Stimulated activated CD4-positive, alpha-beta T cell treated with anti-CD3 and anti-CD28 coated beads, Interleukin-4, amount 100 ng/mL, for 4 hours (primary cell): ENCODE measurements at regions not wholly inside any gene's neighbourhood (a gene's known extent, or its start where the extent isn't known, plus 50 kb on each side); places are given as distances from the start of the nearest gene placed in this dataset.
"Not testable (repeated sequence)": the region's sequence is repeated elsewhere in the genome, so short reads cannot be mapped to it uniquely, and the experiment has no call there.

Experiments
- DNase-seq, 2 experiments: peaks; one replicate each; pipeline ENCODE4 v3.0.0-alpha.2; 2020

DNA sequence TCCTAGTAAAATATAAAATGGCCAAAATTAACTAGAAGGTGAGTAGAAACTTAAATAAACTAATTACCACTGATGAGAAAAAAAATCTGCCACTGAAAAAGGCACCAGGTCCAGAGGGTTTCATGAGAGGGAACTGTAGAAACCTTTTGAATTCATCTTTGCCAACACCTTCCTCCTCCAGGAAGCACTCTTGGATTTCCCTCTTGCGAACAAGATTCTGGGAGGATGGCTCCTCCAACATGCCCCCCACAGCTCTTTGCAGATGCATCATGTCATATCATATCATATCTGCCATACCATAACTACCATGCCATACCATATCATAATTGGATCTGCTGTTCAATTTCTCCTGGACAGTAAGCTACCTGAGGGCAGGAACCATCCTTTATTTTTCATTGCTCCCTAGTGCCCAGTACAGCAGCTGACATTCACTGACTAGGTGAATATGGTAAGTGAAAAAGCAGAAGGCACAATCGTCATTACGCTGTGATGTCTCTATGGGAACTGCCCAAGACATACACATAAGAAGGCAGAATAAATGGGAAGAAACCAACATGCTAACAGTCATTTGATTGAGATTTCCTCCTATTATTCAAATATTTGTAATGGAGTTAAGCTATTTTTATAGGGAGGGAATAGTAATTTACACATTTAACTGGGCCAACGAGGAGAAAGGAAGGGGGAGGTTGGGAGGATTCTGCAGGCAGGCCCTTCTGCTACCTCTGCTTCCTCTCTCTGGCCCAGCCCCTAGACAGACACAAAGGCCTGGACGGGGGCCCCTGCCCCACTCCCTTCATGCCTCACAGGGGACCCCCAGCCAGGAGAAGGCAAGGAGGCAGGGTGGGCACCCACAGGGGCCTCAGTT lies 110.1 kb upstream of the SMURF2 start:
- no peak for DNase-seq

DNA sequence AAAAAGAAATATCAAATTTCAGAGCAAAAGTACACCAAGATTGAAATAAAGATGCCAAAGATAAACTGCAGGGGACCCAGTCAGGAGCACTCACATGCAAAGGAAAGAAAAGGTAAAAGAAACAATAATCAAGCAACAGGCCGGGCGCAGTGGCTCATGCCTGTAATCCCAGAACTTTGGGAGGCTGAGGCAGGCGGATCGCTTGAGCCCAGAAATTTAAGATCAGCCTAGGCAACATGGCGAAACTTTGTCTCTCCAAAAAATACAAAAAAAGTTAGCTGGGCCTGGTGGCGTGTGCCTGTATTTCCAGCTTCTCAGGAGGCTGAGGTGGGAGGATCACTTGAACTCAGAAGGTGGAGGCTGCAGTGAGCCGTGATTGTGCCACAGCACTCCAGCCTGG lies 107.6 kb upstream of the SMURF2 start:
- DNase-seq: no peak

DNA sequence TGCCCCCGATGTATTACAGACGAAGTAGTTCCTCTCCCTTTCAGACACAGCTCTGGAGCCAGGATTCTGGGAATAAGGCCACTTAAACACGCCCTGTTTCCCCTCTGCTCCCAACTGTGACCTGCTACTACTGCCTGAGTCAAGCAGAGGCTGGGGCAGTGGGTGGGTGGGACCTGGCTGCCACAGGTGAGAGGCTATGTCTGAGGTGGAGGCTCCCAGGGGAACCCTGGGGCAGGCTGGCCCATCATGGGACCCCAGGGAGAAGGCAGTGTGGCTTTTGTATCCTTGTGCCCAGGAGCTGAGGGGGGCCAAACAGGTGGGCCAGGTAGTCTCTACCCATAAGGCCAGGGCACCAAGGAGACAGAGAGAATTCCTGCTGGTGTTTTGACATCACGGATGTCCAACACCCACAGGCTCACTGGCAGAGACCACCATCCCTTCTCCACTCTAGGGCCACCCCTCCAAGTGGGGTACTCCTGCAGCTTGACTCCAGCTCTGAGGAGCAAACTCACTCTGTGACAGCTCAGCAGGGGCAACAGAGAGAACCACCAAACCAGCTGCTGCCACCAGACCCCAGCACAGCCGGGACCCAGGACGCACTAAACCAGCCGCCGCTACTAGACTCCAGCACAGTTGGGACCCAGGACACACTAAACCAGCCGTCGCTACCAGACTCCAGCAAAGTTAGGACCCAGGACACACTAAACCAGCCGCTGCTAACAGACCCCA lies 105.3 kb upstream of the SMURF2 start:
- DNase-seq: no peak

DNA sequence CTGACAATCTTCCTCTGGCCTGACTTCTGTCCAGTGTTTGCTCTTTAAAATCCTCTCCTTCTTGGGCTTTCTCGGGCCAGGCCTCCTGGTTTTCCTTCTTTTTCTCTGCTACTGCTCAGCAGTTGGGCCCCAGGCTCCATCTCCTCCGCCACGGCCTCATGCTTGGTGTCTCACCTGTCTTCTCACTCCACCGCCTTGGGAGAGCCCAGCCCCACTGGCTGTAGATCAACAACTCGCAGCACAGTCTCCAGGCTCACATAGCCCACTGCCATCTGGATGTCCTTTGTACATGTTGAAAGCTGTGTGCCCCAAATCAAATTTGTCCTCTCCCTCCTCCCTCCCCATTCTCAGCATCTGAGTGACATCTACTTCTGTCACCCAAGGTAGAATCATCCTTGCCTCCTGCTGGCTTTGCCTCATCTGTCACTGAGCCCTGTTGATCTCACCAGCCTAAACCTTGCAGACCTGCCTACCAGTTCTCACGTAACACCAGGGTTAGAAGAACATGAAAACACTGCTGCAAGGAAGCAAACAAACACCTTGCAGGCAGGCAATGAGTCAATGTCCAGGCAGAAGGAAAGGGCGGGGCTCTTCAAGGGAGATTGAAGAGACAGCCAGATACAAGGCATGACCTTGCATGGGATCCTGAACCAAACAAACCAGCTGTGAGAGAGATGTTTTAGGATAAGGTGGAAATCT lies 103.2 kb upstream of the SMURF2 start:
- no peak for DNase-seq

DNA sequence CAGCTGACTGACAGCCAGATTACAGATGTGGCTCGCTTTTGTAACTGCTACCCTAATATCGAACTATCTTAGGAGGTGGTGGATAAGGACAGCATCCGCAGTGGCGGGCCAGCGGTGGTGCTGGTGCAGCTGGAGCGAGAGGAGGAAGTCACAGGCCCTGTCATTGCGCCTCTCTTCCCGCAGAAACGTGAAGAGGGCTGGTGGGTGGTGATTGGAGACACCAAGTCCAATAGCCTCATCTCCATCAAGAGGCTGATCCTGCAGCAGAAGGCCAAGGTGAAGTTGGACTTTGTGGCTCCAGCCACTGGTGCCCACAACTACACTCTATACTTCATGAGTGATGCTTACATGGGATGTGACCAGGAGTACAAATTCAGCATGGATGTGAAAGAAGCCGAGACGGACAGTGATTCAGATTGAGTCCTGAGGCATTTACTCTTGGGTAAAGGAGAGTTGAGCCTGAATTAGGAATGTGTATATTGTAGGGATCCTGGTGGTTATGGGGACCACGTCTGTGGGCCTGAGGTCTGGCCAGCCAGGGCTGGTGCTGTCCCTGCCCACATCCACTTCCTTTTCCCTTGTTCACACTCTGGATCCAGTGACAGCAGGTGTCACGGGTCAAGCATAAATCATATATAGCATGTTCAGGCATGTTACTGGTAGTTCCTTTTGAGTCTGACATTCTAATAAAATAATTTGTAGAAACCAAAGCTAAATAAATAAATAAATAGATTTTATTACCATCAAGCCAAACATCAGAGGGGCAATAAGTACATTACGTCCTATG lies 89.0 kb upstream of the SMURF2 start:
- DNase-seq: no peak

DNA sequence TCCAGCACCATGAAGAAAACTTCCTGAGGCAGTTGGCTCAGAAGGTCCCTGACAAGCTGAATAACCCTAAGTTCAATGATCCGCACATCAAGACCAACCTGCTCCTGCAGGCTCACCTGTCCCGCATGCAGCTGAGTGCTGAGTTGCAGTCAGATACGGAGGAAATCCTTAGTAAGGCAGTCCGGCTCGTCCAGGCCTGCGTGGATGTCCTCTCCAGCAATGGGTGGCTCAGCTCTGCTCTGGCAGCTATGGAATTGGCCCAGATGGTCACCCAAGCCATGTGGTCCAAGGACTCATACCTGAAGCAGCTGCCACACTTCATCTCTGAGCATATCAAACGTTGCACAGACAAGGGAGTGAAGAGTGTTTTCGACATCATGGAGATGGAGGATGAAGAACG lies 88.4 kb upstream of the SMURF2 start:
- DNase-seq: no peak

DNA sequence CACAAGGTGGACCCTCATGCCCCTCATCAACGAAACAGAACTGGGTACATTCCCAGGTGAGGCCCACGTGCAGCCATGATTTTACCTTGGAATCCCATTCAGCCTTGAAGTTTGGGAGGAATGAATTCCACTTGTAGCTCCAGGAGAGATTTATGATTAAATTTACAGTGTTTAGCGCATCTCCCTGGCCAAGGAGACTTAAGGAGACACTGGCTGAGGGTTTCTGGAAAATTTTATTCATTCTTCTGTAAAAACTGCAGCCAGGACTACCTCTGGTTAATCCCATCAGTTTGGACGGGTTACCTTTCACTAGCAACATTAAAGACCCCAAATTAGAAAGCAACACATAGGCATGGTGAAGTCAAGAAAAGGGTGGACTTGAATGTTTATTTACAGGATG lies 87.2 kb upstream of the SMURF2 start:
- no peak for DNase-seq

DNA sequence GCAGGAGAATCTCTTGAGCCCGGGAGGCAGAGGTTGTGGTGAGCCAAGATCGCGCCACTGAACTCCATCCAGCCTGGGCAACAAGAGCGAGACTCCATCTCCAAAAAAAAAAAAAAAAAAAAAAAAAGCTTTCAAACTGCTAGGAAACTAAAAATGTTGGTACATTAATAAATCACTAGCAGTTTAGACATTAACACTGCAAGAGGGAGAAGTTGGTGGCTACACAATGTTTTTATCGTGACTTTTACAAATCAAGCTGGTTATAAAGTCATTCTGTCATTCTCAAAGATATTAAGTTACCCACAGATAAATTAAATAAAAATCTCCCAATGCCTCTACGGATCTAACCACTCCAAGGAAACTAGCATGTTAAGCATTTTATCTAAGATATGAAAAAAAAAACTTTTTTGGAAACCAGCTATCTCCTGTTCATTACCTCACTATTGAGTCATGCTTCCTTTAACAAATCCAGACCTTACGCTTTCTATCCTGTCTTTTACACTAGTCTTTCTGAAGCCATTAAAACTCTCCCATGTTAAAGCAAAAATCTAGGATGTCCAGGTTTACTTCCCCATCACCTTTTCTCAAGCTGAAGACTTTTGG lies 85.9 kb upstream of the SMURF2 start:
- DNase-seq: no peak

DNA sequence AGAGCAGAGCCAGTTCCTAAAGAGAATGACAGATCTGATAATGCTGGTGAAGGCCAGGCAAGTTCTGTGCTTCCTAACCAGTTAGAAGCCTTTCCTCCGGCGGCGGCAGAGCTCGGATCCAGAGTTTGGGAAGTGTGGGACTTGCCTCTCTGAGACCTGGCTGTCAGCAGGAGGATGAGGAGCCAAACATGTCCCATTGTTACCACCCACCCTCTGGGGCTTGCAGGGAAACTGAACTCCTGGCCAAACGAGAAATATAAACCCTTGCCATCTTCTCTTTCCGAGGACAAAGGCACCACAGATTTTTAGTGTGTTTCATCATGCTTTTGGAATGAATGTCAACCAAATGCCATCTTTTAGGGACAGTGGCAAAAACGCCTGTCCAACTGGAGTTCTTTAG lies 80.2 kb upstream of the SMURF2 start:
- DNase-seq: no peak

DNA sequence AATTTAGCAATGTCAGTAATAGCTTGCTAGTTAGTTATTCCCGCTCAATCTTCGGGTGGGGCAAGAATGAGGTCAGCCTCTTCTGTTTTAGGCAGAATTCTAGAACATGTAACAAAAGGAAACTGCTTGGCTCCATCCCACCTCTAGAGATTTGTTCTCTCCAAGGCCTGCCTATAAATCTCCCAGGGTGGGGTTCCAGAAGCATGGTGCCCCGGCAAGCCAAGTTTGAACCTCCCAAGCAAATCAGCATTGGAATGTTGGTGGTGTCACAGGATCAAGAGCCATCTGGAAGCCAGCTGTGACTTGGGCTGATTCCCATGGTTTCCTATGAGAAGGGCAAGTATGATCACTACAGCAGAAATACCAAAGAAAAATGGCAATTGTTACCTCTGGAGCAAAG lies 79.8 kb upstream of the SMURF2 start:
- not testable (repeated sequence) for DNase-seq

DNA sequence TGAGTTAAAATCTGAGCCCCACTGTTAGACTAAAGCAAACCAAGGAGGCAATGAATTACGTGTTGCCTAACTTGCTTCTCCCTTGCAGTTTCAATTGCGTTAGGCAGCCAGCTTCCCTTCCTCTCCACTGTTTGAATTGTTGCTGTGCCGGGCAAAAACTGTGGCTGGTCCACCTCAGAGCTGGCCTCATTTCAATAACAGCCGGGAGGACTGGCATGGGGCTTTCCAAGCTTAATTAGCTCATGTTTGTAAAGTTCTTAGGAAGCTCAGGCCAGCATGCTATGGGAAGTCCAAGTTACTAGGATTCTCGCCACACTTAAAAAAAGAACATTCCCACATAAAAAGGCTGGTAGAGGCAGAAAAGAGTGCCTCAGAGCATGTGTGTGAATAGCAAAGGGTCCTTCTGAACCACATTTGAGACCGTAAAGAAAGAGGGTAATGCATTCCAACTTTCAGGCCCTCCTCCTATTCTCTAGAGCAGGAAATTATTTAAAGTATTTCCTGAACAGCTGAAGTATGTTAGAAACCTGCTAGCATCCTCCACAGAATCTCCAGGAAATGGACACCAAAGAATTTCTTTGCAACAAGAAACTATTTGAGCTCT lies 79.0 kb upstream of the SMURF2 start:
- no peak for DNase-seq

DNA sequence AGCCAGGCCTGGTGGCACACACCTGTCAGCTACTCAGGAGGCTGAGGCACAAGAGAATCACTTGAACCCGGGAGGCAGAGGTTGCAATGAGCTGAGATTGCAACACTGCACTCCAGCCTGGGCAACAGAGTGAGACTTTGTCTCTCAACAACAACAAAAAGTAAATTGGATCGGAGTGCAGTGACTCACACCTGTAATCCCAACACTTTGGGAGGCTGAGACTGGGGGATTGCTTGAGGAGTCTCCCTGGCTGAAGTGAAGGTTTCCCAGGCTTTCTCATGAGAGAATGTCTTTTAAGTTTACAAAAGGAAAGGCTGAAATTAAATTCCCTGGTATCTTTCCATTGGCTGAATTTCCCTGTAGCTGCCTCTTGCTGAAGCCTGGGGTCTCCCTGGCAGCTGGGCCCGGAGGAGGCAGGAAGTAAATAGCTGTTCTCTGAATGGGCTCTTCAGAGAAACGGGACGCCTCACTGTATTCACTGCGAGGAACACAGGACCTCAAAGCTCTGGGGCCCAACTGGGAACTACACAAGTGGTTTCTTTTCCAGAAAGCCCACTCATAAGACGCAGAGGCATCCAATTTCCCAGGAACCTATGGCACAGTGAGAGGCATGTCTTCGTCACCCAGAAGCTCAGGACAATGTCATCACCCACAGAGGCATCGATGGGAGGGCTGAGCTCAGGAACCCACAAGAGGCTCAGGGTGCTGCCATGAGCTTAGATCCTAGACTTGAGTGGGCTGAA lies 77.4 kb upstream of the SMURF2 start:
- DNase-seq: no peak

DNA sequence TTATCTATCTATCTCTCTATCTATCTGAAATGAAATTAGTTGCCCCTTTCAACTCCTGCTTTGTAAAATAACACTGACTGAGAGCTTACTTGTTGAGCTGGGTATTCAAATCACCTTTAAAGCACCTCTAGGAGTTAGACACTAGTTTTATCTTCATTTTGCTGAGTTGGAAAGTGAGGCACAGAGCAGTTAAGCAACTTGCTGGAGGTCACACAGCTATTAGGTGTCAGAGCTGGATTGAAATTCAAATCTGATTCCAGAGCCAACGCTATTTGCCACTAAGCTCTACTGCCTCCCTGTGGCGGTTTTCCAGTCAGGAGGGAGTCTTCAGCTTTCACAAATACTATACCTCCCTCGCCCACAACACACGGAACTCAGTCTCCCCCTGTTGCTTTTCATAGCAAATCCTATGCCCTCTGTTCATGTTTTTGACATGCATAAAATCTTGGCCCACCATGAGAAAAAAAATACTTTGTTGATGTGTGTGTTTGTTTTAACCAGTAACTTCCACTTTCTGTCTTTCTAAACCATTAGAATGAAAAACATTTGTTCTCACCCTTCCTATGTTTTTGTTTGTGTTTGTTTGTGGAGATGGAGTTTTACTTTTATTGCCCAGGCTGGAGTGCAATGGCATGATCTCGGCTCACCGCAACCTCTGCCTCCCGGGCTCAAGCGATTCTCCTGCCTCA lies 74.8 kb upstream of the SMURF2 start:
- DNase-seq: peak; percentile 16 to 32

DNA sequence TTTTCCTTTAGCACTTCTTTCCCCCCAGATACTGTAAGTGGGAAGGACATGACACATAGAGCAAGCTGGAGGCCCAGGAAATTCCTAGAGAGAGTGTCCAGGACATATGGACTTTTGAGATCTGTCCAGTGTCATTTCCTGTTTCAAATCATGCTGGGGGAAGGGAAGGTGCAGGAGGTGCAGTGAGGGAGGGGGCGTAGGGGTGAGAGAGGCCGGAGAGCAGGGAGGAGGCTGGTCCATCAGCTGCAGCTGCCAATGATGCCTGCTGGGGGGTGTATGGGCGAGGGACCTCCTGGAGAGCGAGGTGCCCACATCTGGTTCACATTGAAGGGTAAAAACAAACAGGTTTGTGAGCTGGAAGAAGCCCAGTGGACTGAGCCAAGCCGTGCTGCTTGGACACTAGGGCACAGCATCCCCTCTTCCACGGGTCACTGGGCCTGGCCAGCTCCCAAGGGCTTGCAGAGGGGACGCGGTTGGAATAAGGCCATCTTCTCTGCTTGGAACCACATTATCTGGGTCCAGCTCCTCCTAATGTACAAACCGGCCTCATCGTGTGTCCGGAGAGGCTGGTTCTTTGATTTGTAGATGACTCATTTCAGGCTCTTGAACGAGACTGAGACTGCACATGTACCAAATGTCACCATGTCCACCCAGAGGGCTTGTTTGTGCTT lies 70.4 kb upstream of the SMURF2 start:
- no peak for DNase-seq

DNA sequence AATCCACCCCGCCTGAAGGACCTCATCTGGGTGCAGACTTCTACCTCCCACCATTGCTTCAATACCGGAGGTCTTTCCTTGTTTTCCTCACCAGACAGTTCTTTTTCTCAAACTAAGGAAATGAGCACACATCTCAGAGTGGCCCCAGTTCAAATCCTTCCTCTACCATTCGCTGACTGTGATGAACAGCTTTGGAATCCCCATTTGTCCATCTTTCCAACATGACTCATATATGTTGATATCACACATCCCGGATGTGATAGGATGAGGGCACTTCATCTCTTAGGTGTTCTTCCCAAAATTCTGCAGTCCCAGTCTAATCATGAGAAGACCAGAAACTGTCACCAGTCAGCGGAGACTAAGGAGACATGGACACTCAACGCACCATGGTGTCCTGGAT lies 67.9 kb upstream of the SMURF2 start:
- DNase-seq: not testable (repeated sequence)

DNA sequence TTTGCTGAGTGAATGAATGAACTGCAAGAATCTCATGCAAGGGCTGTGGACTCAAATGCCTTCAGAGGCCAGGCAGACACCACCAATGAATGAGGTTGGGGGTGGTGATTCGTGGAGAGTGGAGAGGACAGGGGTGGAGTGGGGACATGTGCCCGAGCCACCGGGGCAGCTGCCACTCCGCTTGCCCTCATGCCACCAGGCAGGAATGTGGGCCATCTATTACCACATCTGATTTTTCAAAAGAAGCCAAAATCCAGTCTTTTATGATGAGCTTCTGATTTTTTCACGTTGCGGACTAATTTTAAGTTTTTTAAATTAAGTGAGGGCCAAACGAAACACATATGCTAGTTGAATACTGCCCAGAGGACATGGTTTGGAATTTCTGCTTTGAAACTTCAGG lies 67.1 kb upstream of the SMURF2 start:
- no peak for DNase-seq

DNA sequence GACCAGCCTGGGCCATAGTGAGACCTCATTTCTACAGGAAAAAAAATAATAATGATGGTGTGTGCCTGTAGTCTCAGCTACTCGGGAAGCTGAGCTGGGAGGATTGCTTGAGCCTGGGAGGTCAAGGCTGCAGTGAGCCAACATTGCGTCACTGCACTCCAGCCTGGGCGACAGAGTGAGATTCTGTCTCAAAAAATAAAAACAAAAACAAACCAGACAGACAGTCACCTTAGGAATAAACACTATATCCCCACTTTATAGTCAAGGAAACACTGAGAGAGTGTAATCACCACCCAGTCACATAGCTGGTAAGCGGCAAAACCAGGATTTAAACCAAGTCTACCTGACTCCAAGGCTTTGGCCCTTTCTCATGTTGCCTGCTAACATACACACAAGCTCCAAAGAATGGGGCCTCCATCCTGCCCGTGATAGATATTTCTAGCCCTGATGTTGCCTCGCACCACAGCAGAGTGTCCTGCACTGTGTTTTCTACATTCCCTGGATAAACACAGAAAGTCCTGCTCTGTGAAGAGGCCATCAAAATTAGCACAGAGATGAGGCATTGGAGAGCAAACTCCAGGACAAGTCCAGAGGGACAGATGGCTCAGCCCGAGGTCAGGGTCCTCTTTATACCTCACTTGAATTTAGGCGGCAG lies 66.1 kb upstream of the SMURF2 start:
- no peak for DNase-seq

DNA sequence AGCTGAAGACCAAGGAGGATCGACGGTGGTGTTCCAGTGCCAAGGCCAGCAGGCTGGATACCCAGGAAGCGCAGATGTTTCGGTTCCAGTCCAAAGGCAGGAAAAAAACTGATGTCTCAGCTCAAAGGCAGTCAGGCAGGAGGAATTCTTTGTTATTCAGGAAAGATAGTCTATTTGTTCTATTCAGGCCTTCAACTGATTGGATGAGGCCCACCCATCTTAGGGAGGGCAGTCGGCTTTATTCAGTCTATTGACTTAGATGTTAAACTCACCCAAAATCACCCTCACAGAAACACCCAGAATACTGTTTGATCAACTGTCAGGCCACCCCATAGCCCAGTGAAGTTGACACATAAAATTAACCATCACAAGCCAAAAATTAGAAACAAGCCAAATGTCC lies 63.9 kb upstream of the SMURF2 start:
- not testable (repeated sequence) for DNase-seq

DNA sequence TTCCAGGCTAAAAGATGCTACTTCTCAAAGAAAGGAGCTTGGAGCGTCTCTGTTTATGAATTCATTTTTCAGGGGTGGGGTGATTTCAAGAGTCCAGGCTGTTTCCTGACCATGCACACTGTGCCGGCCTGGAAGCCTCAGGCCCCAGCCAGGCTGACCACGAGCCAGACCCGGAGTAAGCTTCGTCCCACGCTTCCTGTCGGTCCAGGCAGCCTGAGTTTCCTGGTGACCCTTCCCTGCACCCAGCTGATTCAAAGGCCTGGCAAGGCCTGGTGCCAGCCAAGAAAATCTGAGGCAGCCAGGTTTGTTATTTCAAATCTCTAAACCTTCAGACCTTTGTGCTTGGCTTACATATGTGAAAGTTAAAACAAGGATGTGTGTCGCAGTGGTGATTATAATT lies 62.1 kb upstream of the SMURF2 start:
- not testable (repeated sequence) for DNase-seq

DNA sequence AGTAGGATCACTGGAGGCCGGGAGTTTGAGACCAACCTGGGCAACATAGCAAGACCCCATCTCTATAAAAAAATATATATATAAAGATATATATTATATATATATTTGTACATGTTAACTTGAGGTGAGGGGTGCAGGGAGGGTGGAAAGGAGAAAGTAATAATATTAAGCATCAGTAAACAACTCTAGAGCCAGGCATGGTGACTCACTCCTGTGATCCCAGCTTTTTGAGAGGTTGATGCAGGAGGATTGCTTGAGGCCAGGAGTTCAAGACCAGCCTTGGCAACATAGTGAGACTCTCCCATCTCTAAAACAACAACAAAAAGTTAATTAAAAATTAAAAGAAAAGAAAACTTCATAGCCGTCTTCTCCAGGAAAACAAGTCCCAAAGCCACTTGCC lies 61.7 kb upstream of the SMURF2 start:
- DNase-seq: no peak
